ENCODE measurements at regions not wholly inside any gene's neighbourhood (a gene's known extent, or its start where the extent isn't known, plus 50 kb on each side); places are given as distances from the start of the nearest gene placed in this dataset.
A peak's percentile ranks its signal among the peaks of the same experiment; 100 is the strongest.

- Mint-ChIP-seq H3K36me3 (ENCODE audit: insufficient read depth) (peaks cover 2% of the 10 kb centered on the region), H3K27ac (no peak overlapping the region), H3K9me3 (ENCODE audit: low read depth) (peaks cover 3% of the 10 kb centered on the region), H3K27me3 (no peaks in the 10 kb centered on the region), H3K4me1 (ENCODE audit: low read depth) (no peaks in the 10 kb centered on the region), H3K4me3 (ENCODE audit: low read depth) (no peak overlapping the region)
- TF ChIP-seq CTCF (IDR thresholded peaks at IDR 0.05; ENCODE audit: unreplicated experiment) = no peak
- DNase-seq (ENCODE audit: low spot score, unreplicated experiment) = no peak
Measured at GRCh38 chr2:149662556-149662955, 75.0 kb upstream of the MMADHC start.

GRCh38 chr2:149661844-149662243 is 74.3 kb upstream of the MMADHC start:
- H3K36me3 Mint-ChIP-seq (ENCODE audit: insufficient read depth) = peaks cover 2% of the 10 kb centered on the region
- H3K9me3 Mint-ChIP-seq (ENCODE audit: low read depth) = peaks cover 3% of the 10 kb centered on the region
- no peak overlapping the region for H3K27ac Mint-ChIP-seq
- no peak for DNase-seq (ENCODE audit: low spot score, unreplicated experiment)
- no peak for TF ChIP-seq CTCF (IDR thresholded peaks at IDR 0.05; ENCODE audit: unreplicated experiment)
- peaks cover 4% of the 10 kb centered on the region for H3K4me1 Mint-ChIP-seq (ENCODE audit: low read depth)
- H3K27me3 Mint-ChIP-seq = no peaks in the 10 kb centered on the region
- H3K4me3 Mint-ChIP-seq (ENCODE audit: low read depth) = no peak overlapping the region

GRCh38 chr2:149658553-149658952 is 71.0 kb upstream of the MMADHC start:
- Mint-ChIP-seq H3K4me3 (ENCODE audit: low read depth) (no peak overlapping the region), H3K27me3 (no peaks in the 10 kb centered on the region), H3K9me3 (ENCODE audit: low read depth) (peaks cover 8% of the 10 kb centered on the region), H3K4me1 (ENCODE audit: low read depth) (peaks cover 12% of the 10 kb centered on the region), H3K27ac (no peak overlapping the region), H3K36me3 (ENCODE audit: insufficient read depth) (peaks cover 3% of the 10 kb centered on the region)
- TF ChIP-seq CTCF (IDR thresholded peaks at IDR 0.05; ENCODE audit: unreplicated experiment) = no peak
- DNase-seq (ENCODE audit: low spot score, unreplicated experiment) = no peak

- no peak overlapping the region for H3K4me3 Mint-ChIP-seq (ENCODE audit: low read depth)
- H3K9me3 Mint-ChIP-seq (ENCODE audit: low read depth) = peaks cover 8% of the 10 kb centered on the region
- peaks cover 3% of the 10 kb centered on the region for H3K36me3 Mint-ChIP-seq (ENCODE audit: insufficient read depth)
- peak overlapping the region; percentile 49 for H3K27ac Mint-ChIP-seq
- peaks cover 12% of the 10 kb centered on the region for H3K4me1 Mint-ChIP-seq (ENCODE audit: low read depth)
- DNase-seq (ENCODE audit: low spot score, unreplicated experiment) = no peak
- H3K27me3 Mint-ChIP-seq = no peaks in the 10 kb centered on the region
- no peak for TF ChIP-seq CTCF (IDR thresholded peaks at IDR 0.05; ENCODE audit: unreplicated experiment)
Measured at GRCh38 chr2:149657401-149658040, 69.9 kb upstream of the MMADHC start.

- TF ChIP-seq CTCF (IDR thresholded peaks at IDR 0.05; ENCODE audit: unreplicated experiment) = no peak
- Mint-ChIP-seq H3K36me3 (ENCODE audit: insufficient read depth) (peaks cover 3% of the 10 kb centered on the region), H3K27me3 (no peaks in the 10 kb centered on the region), H3K4me3 (ENCODE audit: low read depth) (no peak overlapping the region), H3K9me3 (ENCODE audit: low read depth) (peaks cover 8% of the 10 kb centered on the region), H3K27ac (peak overlapping the region; percentile 49), H3K4me1 (ENCODE audit: low read depth) (peaks cover 12% of the 10 kb centered on the region)
- no peak for DNase-seq (ENCODE audit: low spot score, unreplicated experiment)
Measured at GRCh38 chr2:149656996-149657395, 69.4 kb upstream of the MMADHC start.
